Upper lobe of left lung (tissue), 4 donors: ENCODE measurements at regions not wholly inside any gene's neighbourhood (a gene's known extent, or its start where the extent isn't known, plus 50 kb on each side); places are given as distances from the start of the nearest gene placed in this dataset.

ENCODE experiments used
- POLR2AphosphoS5 ChIP-seq, 2 donors: sonication (generic); formaldehyde crosslinking; IDR thresholded peaks; one replicate each; pipeline ENCODE4 v1.5.1; 2017; ENCODE audit warnings: antibody characterized with exemption in 2 of 2
- TF ChIP-seq, protein P1 (sequence below), 6 experiments: fragments of 450-650 bp in 4 of 6; fragments of 200-600 bp in 2 of 6; sonication (generic) in 2 of 6; IDR thresholded peaks; one replicate each; pipeline ENCODE4 v1.5.1; 2016 to 2019; ENCODE audit warnings: antibody characterized with exemption in 6 of 6

DNA sequence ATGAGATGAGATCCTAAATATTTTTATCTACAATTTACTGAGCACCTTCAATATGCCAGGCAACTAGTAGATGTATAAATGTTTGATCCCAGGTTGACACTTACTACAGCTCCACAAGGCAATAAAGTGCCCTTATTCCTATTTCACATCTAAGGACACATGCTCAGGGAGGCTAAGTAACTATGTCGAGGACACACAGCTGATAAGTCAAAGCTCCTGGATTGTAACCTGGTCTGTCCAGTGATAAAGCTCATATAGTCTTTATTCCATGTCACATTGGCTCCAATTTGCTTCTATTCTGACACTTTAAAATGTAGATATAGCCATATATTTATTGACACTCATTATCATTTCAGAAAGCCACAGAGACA is 93.8 kb upstream of the BMAL1 start:
- TF ChIP-seq, protein P1, sequence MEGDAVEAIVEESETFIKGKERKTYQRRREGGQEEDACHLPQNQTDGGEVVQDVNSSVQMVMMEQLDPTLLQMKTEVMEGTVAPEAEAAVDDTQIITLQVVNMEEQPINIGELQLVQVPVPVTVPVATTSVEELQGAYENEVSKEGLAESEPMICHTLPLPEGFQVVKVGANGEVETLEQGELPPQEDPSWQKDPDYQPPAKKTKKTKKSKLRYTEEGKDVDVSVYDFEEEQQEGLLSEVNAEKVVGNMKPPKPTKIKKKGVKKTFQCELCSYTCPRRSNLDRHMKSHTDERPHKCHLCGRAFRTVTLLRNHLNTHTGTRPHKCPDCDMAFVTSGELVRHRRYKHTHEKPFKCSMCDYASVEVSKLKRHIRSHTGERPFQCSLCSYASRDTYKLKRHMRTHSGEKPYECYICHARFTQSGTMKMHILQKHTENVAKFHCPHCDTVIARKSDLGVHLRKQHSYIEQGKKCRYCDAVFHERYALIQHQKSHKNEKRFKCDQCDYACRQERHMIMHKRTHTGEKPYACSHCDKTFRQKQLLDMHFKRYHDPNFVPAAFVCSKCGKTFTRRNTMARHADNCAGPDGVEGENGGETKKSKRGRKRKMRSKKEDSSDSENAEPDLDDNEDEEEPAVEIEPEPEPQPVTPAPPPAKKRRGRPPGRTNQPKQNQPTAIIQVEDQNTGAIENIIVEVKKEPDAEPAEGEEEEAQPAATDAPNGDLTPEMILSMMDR (IDR thresholded peaks at IDR 0.05) = no peak
- TF ChIP-seq POLR2AphosphoS5 (IDR thresholded peaks at IDR 0.05) = no peak
